ENCODE measurements at regions not wholly inside any gene's neighbourhood (a gene's known extent, or its start where the extent isn't known, plus 50 kb on each side); places are given as distances from the start of the nearest gene placed in this dataset.

DNA sequence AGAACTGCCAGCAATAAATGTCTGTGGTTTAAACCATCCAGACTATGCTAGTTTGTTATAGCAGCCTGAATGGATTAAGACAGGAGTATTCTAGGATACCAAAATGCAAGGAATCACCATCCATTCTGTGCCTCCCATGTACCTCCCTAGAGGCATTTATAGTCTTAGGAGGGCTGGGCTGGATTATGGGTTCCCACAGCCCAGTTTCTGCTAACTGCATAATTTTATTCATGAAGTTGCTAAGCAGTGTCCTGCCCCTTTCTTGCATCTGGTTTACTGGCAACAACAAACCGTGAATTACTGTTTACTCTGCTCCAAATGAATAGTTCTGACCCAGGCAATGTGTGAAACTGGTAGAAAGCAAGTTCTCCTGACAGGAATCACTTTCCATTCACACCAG, 67.1 kb upstream of the PRKX start:
- H3K9ac ChIP-seq (ENCODE audit: insufficient read depth in 1 of 2, low read length in 2 of 2), result no peak overlapping the region
- ATAC-seq (ENCODE audit: insufficient read depth, low FRiP score) (no peak), DNase-seq (no peak)
- 24 to 93% methylated on average over 1 of the region's 1 CpG for whole genome bisulfite sequencing, 2 donors
- H3K36me3 ChIP-seq (ENCODE audit: control insufficient read depth in 4 of 4, insufficient read depth in 4 of 4, low read length in 4 of 4), result no peaks in the 10 kb centered on the region
- TF ChIP-seq, protein P1, sequence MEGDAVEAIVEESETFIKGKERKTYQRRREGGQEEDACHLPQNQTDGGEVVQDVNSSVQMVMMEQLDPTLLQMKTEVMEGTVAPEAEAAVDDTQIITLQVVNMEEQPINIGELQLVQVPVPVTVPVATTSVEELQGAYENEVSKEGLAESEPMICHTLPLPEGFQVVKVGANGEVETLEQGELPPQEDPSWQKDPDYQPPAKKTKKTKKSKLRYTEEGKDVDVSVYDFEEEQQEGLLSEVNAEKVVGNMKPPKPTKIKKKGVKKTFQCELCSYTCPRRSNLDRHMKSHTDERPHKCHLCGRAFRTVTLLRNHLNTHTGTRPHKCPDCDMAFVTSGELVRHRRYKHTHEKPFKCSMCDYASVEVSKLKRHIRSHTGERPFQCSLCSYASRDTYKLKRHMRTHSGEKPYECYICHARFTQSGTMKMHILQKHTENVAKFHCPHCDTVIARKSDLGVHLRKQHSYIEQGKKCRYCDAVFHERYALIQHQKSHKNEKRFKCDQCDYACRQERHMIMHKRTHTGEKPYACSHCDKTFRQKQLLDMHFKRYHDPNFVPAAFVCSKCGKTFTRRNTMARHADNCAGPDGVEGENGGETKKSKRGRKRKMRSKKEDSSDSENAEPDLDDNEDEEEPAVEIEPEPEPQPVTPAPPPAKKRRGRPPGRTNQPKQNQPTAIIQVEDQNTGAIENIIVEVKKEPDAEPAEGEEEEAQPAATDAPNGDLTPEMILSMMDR (IDR thresholded peaks at IDR 0.05; ENCODE audit: control extremely low read depth, extremely low read depth), result no peak
- H3K4me3 ChIP-seq, result no peak overlapping the region
- H3K4me1 ChIP-seq (ENCODE audit: control insufficient read depth in 5 of 5, insufficient read depth in 5 of 5, low read length in 5 of 5), result no peaks in the 10 kb centered on the region
- no peaks in the 10 kb centered on the region for H3K9me3 ChIP-seq (ENCODE audit: control insufficient read depth in 4 of 4, insufficient read depth in 3 of 4, low read length in 3 of 4)
- peaks cover 0 to 43% (median 0%) of the 10 kb centered on the region in 3 donors for H3K27me3 ChIP-seq (ENCODE audit: control insufficient read depth in 3 of 3, insufficient read depth in 3 of 3, low read length in 2 of 3)
- no peak overlapping the region for H3K27ac ChIP-seq (ENCODE audit: low read depth in 1 of 2, low read length in 1 of 2)

DNA sequence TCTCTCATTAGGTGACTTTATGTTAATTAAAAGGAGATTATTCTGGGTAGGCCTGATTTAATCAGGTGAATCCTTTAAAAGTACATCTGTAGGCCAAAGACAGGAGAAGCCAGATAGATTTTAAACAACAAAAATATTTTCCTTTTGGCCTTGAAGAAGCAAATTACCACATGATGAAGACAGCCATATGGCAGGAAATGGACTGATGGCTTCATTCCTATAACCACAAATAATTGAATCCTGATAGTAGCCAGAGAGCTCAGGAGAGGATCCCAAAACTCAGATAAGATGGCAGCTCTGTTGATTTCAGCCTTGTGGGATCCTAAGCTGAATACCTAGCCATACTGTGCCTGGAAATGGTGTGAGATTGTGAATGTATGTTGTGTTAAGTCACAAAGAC, 66.1 kb upstream of the PRKX start:
- H3K36me3 ChIP-seq (ENCODE audit: control insufficient read depth in 4 of 4, insufficient read depth in 4 of 4, low read length in 4 of 4), result no peaks in the 10 kb centered on the region
- peaks cover 0 to 38% (median 0%) of the 10 kb centered on the region in 3 donors for H3K27me3 ChIP-seq (ENCODE audit: control insufficient read depth in 3 of 3, insufficient read depth in 3 of 3, low read length in 2 of 3)
- TF ChIP-seq, protein P1 (IDR thresholded peaks at IDR 0.05; ENCODE audit: control extremely low read depth, extremely low read depth), result no peak
- no peak for DNase-seq
- no peak overlapping the region for H3K4me3 ChIP-seq
- no peak for ATAC-seq (ENCODE audit: insufficient read depth, low FRiP score)
- H3K9ac ChIP-seq (ENCODE audit: insufficient read depth in 1 of 2, low read length in 2 of 2), result no peak overlapping the region
- no peaks in the 10 kb centered on the region for H3K4me1 ChIP-seq (ENCODE audit: control insufficient read depth in 5 of 5, insufficient read depth in 5 of 5, low read length in 5 of 5)
- no peak overlapping the region for H3K27ac ChIP-seq (ENCODE audit: low read depth in 1 of 2, low read length in 1 of 2)
- H3K9me3 ChIP-seq (ENCODE audit: control insufficient read depth in 4 of 4, insufficient read depth in 3 of 4, low read length in 3 of 4), result no peaks in the 10 kb centered on the region

GRCh38 chrX:3777416-3777815, 64.0 kb upstream of the PRKX start:
- Histone ChIP-seq H3K27ac (ENCODE audit: low read depth in 1 of 2, low read length in 1 of 2) (no peak overlapping the region), H3K9ac (ENCODE audit: insufficient read depth in 1 of 2, low read length in 2 of 2) (no peak overlapping the region), H3K27me3 (ENCODE audit: control insufficient read depth in 3 of 3, insufficient read depth in 3 of 3, low read length in 2 of 3) (peaks cover 0 to 30% (median 3%) of the 10 kb centered on the region in 3 donors), H3K4me3 (no peak overlapping the region), H3K36me3 (ENCODE audit: control insufficient read depth in 4 of 4, insufficient read depth in 4 of 4, low read length in 4 of 4) (no peaks in the 10 kb centered on the region), H3K9me3 (ENCODE audit: control insufficient read depth in 4 of 4, insufficient read depth in 3 of 4, low read length in 3 of 4) (no peaks in the 10 kb centered on the region), H3K4me1 (ENCODE audit: control insufficient read depth in 5 of 5, insufficient read depth in 5 of 5, low read length in 5 of 5) (no peaks in the 10 kb centered on the region)
- ATAC-seq (ENCODE audit: insufficient read depth, low FRiP score) (no peak), DNase-seq (no peak)
- TF ChIP-seq, protein P1 (IDR thresholded peaks at IDR 0.05; ENCODE audit: control extremely low read depth, extremely low read depth), result no peak

DNA sequence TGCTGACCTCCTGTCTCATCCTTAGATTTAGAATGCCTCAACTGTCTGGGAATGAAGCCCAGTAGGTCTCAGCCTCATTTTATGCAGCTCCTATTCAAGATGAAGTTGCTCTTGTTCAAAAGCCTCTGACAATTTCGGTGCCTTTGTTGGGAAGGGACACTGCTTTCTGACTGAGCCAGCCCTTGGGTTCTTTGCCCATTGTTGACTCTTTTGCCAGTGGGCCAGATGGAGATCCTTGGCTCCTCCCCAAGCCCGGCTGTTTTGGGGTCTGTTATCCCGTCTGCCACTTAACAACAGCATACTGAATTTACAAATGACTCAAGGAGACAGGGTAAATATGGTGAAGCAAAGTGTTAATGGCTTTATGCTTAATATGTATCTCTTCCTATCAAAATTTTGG, 58.3 kb upstream of the PRKX start:
- ATAC-seq (ENCODE audit: insufficient read depth, low FRiP score) (no peak), DNase-seq (no peak)
- H3K27me3 ChIP-seq (ENCODE audit: control insufficient read depth in 3 of 3, insufficient read depth in 3 of 3, low read length in 2 of 3), result peaks cover 0 to 3% (median under 1%) of the 10 kb centered on the region in 3 donors
- H3K9me3 ChIP-seq (ENCODE audit: control insufficient read depth in 4 of 4, insufficient read depth in 3 of 4, low read length in 3 of 4), result no peaks in the 10 kb centered on the region
- TF ChIP-seq, protein P1 (IDR thresholded peaks at IDR 0.05; ENCODE audit: control extremely low read depth, extremely low read depth), result no peak
- H3K9ac ChIP-seq (ENCODE audit: insufficient read depth in 1 of 2, low read length in 2 of 2), result no peak overlapping the region
- H3K36me3 ChIP-seq (ENCODE audit: control insufficient read depth in 4 of 4, insufficient read depth in 4 of 4, low read length in 4 of 4), result no peaks in the 10 kb centered on the region
- H3K4me3 ChIP-seq, result no peak overlapping the region
- no peaks in the 10 kb centered on the region for H3K4me1 ChIP-seq (ENCODE audit: control insufficient read depth in 5 of 5, insufficient read depth in 5 of 5, low read length in 5 of 5)
- H3K27ac ChIP-seq (ENCODE audit: low read depth in 1 of 2, low read length in 1 of 2), result no peak overlapping the region
- WGBS, 2 donors, result 75 to 83% methylated on average over 3 of the region's 3 CpGs

Measured in lung (tissue), 11 donors.